GM23338 (cell line): ENCODE measurements at regions not wholly inside any gene's neighbourhood (a gene's known extent, or its start where the extent isn't known, plus 50 kb on each side); places are given as distances from the start of the nearest gene placed in this dataset.

Source experiments
- CTCF ChIP-seq, 2 experiments: fragments of 200-600 bp in 1 of 2; sonication (generic) in 1 of 2; conservative IDR thresholded peaks; 2 replicates each; pipeline versions ENCODE4 v1.5.1 to v1.6.1; 2016 to 2017; ENCODE audit warnings: antibody characterized with exemption in 2 of 2, low read depth in 2 of 2, mild to moderate bottlenecking in 2 of 2, moderate library complexity in 1 of 2
- EZH2 ChIP-seq: fragments of 200-600 bp; sonication (generic); IDR thresholded peaks from one replicate; pipeline ENCODE4 v1.8.0; 2017; ENCODE audit warnings: antibody characterized with exemption, mild to moderate bottlenecking, low read depth; ENCODE audit not compliant: unreplicated experiment
- EZH2phosphoT487 ChIP-seq: fragments of 200-600 bp; sonication (generic); IDR thresholded peaks from one replicate; pipeline ENCODE4 v1.8.1; 2018; ENCODE audit warnings: antibody characterized with exemption; ENCODE audit not compliant: unreplicated experiment
- NANOG ChIP-seq: IDR thresholded peaks from 2 replicates; pipeline ENCODE4 v1.6.1; 2016; ENCODE audit warnings: antibody characterized with exemption, borderline replicate concordance
- POLR2AphosphoS5 ChIP-seq: IDR thresholded peaks from 2 replicates; pipeline ENCODE4 v1.6.1; 2016; ENCODE audit warnings: antibody characterized with exemption, low read depth
- ZNF331 ChIP-seq: fragments of 250-450 bp; sonication (Bioruptor Pico); IDR thresholded peaks from 2 replicates; pipeline ENCODE4 v1.5.0; 2020; ENCODE audit warnings: low read depth, mild to moderate bottlenecking, moderate library complexity
- TF ChIP-seq, protein P1 (sequence below): IDR thresholded peaks from one replicate; pipeline ENCODE4 v1.6.1; 2018; ENCODE audit warnings: antibody characterized with exemption; ENCODE audit not compliant: unreplicated experiment

DNA sequence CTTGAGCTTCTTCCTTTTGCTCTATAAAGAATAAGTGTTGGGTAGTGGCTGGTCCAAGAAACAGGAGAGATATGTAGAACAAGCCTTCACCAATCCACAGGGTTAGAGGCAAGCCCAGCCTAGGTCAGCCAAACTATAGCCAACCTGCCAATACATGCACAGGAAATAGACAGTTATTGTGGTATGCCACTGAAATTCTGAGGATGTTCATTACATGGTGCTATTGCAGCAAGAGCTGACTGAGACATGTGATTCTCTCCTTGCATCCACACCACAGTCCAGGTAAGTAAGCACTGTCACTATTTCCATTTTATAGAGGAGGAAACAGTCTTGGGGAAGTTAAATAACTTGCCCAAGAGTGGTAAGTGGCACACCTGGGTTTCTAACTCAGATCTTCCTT lies 268.1 kb downstream of the NPIPA8 start:
- TF ChIP-seq EZH2, result no peak
- TF ChIP-seq CTCF (conservative IDR thresholded peaks at IDR 0.05; ENCODE audit: low read depth in 2 of 2), result no peak
- TF ChIP-seq, protein P1, sequence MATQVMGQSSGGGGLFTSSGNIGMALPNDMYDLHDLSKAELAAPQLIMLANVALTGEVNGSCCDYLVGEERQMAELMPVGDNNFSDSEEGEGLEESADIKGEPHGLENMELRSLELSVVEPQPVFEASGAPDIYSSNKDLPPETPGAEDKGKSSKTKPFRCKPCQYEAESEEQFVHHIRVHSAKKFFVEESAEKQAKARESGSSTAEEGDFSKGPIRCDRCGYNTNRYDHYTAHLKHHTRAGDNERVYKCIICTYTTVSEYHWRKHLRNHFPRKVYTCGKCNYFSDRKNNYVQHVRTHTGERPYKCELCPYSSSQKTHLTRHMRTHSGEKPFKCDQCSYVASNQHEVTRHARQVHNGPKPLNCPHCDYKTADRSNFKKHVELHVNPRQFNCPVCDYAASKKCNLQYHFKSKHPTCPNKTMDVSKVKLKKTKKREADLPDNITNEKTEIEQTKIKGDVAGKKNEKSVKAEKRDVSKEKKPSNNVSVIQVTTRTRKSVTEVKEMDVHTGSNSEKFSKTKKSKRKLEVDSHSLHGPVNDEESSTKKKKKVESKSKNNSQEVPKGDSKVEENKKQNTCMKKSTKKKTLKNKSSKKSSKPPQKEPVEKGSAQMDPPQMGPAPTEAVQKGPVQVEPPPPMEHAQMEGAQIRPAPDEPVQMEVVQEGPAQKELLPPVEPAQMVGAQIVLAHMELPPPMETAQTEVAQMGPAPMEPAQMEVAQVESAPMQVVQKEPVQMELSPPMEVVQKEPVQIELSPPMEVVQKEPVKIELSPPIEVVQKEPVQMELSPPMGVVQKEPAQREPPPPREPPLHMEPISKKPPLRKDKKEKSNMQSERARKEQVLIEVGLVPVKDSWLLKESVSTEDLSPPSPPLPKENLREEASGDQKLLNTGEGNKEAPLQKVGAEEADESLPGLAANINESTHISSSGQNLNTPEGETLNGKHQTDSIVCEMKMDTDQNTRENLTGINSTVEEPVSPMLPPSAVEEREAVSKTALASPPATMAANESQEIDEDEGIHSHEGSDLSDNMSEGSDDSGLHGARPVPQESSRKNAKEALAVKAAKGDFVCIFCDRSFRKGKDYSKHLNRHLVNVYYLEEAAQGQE, result no peak
- no peak for TF ChIP-seq NANOG
- no peak for TF ChIP-seq EZH2phosphoT487
- TF ChIP-seq ZNF331, result no peak
- TF ChIP-seq POLR2AphosphoS5, result no peak
